ENCODE measurements at regions not wholly inside any gene's neighbourhood (a gene's known extent, or its start where the extent isn't known, plus 50 kb on each side); places are given as distances from the start of the nearest gene placed in this dataset.

GRCh38 chr7:70883750-70884439 lies 248.0 kb upstream of the GALNT17 start:
- Histone ChIP-seq H3K4me1 (ENCODE audit: control insufficient read depth in 2 of 3, insufficient read depth in 2 of 3, low read depth in 1 of 3, low read length in 3 of 3) (no peaks in the 10 kb centered on the region), H3K9ac (ENCODE audit: low read length in 3 of 3) (no peak overlapping the region), H3K9me3 (ENCODE audit: control insufficient read depth in 2 of 3, insufficient read depth in 1 of 3, low read length in 3 of 3) (peaks cover 0 to 3% (median 0%) of the 10 kb centered on the region in 3 donors), H3K27me3 (ENCODE audit: control insufficient read depth, insufficient read depth, low read length) (no peaks in the 10 kb centered on the region), H3K4me3 (ENCODE audit: low read length in 3 of 3) (no peak overlapping the region), H3K36me3 (ENCODE audit: control insufficient read depth in 2 of 3, insufficient read depth in 3 of 3, low read length in 3 of 3) (no peaks in the 10 kb centered on the region), H3K27ac (ENCODE audit: low read depth in 2 of 2, low read length in 2 of 2) (no peak overlapping the region)
- TF ChIP-seq CTCF (IDR thresholded peaks at IDR 0.05; ENCODE audit: borderline replicate concordance, extremely low read depth, insufficient read depth): no peak
- intact Hi-C loops (cut with DNase I): no loop called here
- FAIRE-seq: no peak
- no peak for DNase-seq

GRCh38 chr7:70884440-70884764 lies 247.5 kb upstream of the GALNT17 start:
- DNase-seq (no peak), FAIRE-seq (no peak)
- no peaks in the 10 kb centered on the region for H3K36me3 ChIP-seq (ENCODE audit: control insufficient read depth in 2 of 3, insufficient read depth in 3 of 3, low read length in 3 of 3)
- H3K27ac ChIP-seq (ENCODE audit: low read depth in 2 of 2, low read length in 2 of 2): no peak overlapping the region
- no peak overlapping the region for H3K4me3 ChIP-seq (ENCODE audit: low read length in 3 of 3)
- H3K9ac ChIP-seq (ENCODE audit: low read length in 3 of 3): no peak overlapping the region
- no peaks in the 10 kb centered on the region for H3K27me3 ChIP-seq (ENCODE audit: control insufficient read depth, insufficient read depth, low read length)
- TF ChIP-seq CTCF (IDR thresholded peaks at IDR 0.05; ENCODE audit: borderline replicate concordance, extremely low read depth, insufficient read depth): no peak
- H3K4me1 ChIP-seq (ENCODE audit: control insufficient read depth in 2 of 3, insufficient read depth in 2 of 3, low read depth in 1 of 3, low read length in 3 of 3): no peaks in the 10 kb centered on the region
- peaks cover 0 to 6% (median 0%) of the 10 kb centered on the region in 3 donors for H3K9me3 ChIP-seq (ENCODE audit: control insufficient read depth in 2 of 3, insufficient read depth in 1 of 3, low read length in 3 of 3)
- intact Hi-C loops (cut with DNase I): no loop called here

GRCh38 chr7:70884809-70885208 lies 247.1 kb upstream of the GALNT17 start:
- no peaks in the 10 kb centered on the region for H3K4me1 ChIP-seq (ENCODE audit: control insufficient read depth in 2 of 3, insufficient read depth in 2 of 3, low read depth in 1 of 3, low read length in 3 of 3)
- intact Hi-C loops (cut with DNase I): no loop called here
- H3K9me3 ChIP-seq (ENCODE audit: control insufficient read depth in 2 of 3, insufficient read depth in 1 of 3, low read length in 3 of 3): peaks cover 0 to 6% (median 0%) of the 10 kb centered on the region in 3 donors
- no peak for TF ChIP-seq CTCF (IDR thresholded peaks at IDR 0.05; ENCODE audit: borderline replicate concordance, extremely low read depth, insufficient read depth)
- no peak for FAIRE-seq
- H3K4me3 ChIP-seq (ENCODE audit: low read length in 3 of 3): no peak overlapping the region
- H3K27ac ChIP-seq (ENCODE audit: low read depth in 2 of 2, low read length in 2 of 2): no peak overlapping the region
- no peak overlapping the region for H3K9ac ChIP-seq (ENCODE audit: low read length in 3 of 3)
- H3K27me3 ChIP-seq (ENCODE audit: control insufficient read depth, insufficient read depth, low read length): no peaks in the 10 kb centered on the region
- no peak for DNase-seq
- no peaks in the 10 kb centered on the region for H3K36me3 ChIP-seq (ENCODE audit: control insufficient read depth in 2 of 3, insufficient read depth in 3 of 3, low read length in 3 of 3)

- Histone ChIP-seq H3K9me3 (ENCODE audit: control insufficient read depth in 2 of 3, insufficient read depth in 1 of 3, low read length in 3 of 3) (peaks cover 0 to 18% (median 4%) of the 10 kb centered on the region in 3 donors), H3K9ac (ENCODE audit: low read length in 3 of 3) (no peak overlapping the region), H3K4me3 (ENCODE audit: low read length in 3 of 3) (no peak overlapping the region), H3K36me3 (ENCODE audit: control insufficient read depth in 2 of 3, insufficient read depth in 3 of 3, low read length in 3 of 3) (no peaks in the 10 kb centered on the region), H3K4me1 (ENCODE audit: control insufficient read depth in 2 of 3, insufficient read depth in 2 of 3, low read depth in 1 of 3, low read length in 3 of 3) (no peaks in the 10 kb centered on the region), H3K27me3 (ENCODE audit: control insufficient read depth, insufficient read depth, low read length) (no peaks in the 10 kb centered on the region), H3K27ac (ENCODE audit: low read depth in 2 of 2, low read length in 2 of 2) (no peak overlapping the region)
- no peak for FAIRE-seq
- intact Hi-C loops (cut with DNase I): no loop called here
- TF ChIP-seq CTCF (IDR thresholded peaks at IDR 0.05; ENCODE audit: borderline replicate concordance, extremely low read depth, insufficient read depth): no peak
- no peak for DNase-seq
Measured at GRCh38 chr7:70886547-70886946, 245.4 kb upstream of the GALNT17 start.
